ENCODE measurements at regions not wholly inside any gene's neighbourhood (a gene's known extent, or its start where the extent isn't known, plus 50 kb on each side); places are given as distances from the start of the nearest gene placed in this dataset.

- WGBS, 2 experiments (ENCODE audit: extremely low coverage in 1 of 2, insufficient coverage in 1 of 2, insufficient read length in 1 of 2, insufficient replicate concordance in 2 of 2, low coverage in 1 of 2, low lambda C conversion rate in 2 of 2, missing lambda C conversion rate in 1 of 2) = 89% methylated on average over 3 of the region's 3 CpGs; no CpG with 5 or more reads in 1 of the 2 experiments
- H3K36me3 ChIP-seq (ENCODE audit: control insufficient read depth in 2 of 4, insufficient read depth in 4 of 4, low read length in 3 of 4) = no peaks in the 10 kb centered on the region
- H4K8ac ChIP-seq (ENCODE audit: extremely low read depth, insufficient read depth, low read length) = no peak overlapping the region
- POLR2A ChIA-PET (ENCODE audit: partially characterized antibody) = no interaction called here
- no peaks in the 10 kb centered on the region for H3K79me2 ChIP-seq (ENCODE audit: control insufficient read depth in 1 of 2, insufficient read depth in 2 of 2, low read length in 2 of 2)
- H3K56ac ChIP-seq (replicated peaks; ENCODE audit: insufficient read length, low read depth, low read length) = no peak overlapping the region
- no peak overlapping the region for H2AK5ac ChIP-seq (ENCODE audit: low read depth, low read length)
- H2BK120ac ChIP-seq (replicated peaks; ENCODE audit: low read depth, low read length) = no peak overlapping the region
- no peaks in the 10 kb centered on the region for H3K23me2 ChIP-seq (ENCODE audit: low read depth, low read length)
- H2BK12ac ChIP-seq (ENCODE audit: low read depth, low read length) = no peak overlapping the region
- H3K27me3 ChIP-seq (replicated peaks in 1 of 4; ENCODE audit: control insufficient read depth in 3 of 4, extremely low read depth in 1 of 4, insufficient read depth in 3 of 4, low read length in 3 of 4) = no peaks in the 10 kb centered on the region
- no peak overlapping the region for H4K5ac ChIP-seq (ENCODE audit: insufficient read length, low read depth, low read length)
- no peak overlapping the region for H3K18ac ChIP-seq (ENCODE audit: extremely low read depth, low read length)
- no peak overlapping the region for H3K14ac ChIP-seq (ENCODE audit: insufficient read length)
- H4K20me1 ChIP-seq (replicated peaks in 1 of 2; ENCODE audit: control insufficient read depth in 1 of 2, insufficient read depth in 2 of 2, low read length in 2 of 2) = no peaks in the 10 kb centered on the region
- no peak overlapping the region for H2BK20ac ChIP-seq (ENCODE audit: low read length)
- H3K4me3 ChIP-seq (ENCODE audit: extremely low read depth in 1 of 4, insufficient read depth in 2 of 4, low read depth in 3 of 4, low read length in 4 of 4) = no peak overlapping the region
- no peak overlapping the region for H3K23ac ChIP-seq (ENCODE audit: insufficient read length)
- H3K79me1 ChIP-seq (ENCODE audit: low read depth, low read length) = no peaks in the 10 kb centered on the region
- H3K4ac ChIP-seq (replicated peaks; ENCODE audit: insufficient read length, low read depth, low read length) = no peak overlapping the region
- DNase-seq (ENCODE audit: low read depth in 1 of 2, low spot score in 2 of 2) (no peak), FAIRE-seq (no peak)
- no peak overlapping the region for H3K9ac ChIP-seq (replicated peaks in 1 of 4; ENCODE audit: extremely low read depth in 1 of 4, low read depth in 3 of 4, low read length in 3 of 4)
- H3K4me1 ChIP-seq (replicated peaks in 1 of 4; ENCODE audit: control insufficient read depth in 3 of 4, insufficient read depth in 4 of 4, low read length in 3 of 4) = peaks cover 0 to 8% (median 5%) of the 10 kb centered on the region in 4 experiments; a peak in 4 of 7 replicates
- H3K27ac ChIP-seq (ENCODE audit: low read depth, low read length) = no peak overlapping the region
- H4K91ac ChIP-seq (replicated peaks; ENCODE audit: insufficient read length, low read length) = no peak overlapping the region
- no peak overlapping the region for H3K4me2 ChIP-seq (ENCODE audit: insufficient read depth in 1 of 2, low read depth in 2 of 2, low read length in 2 of 2)
- no peak overlapping the region for H2BK15ac ChIP-seq (ENCODE audit: low read length)
- H2AFZ ChIP-seq (ENCODE audit: low read length) = no peak overlapping the region
- no peaks in the 10 kb centered on the region for H3K9me3 ChIP-seq (ENCODE audit: insufficient read depth in 2 of 2, low read depth in 1 of 2, low read length in 1 of 2)
- CTCF ChIA-PET (ENCODE audit: partially characterized antibody) = interaction anchor here (0.6 to 2.2 kb wide), 3 partner anchors 10 to 186 kb away, joined by 5 to 6 read pairs (median 5); no protein-coding TSS in a partner anchor
- no peak overlapping the region for H2BK5ac ChIP-seq (ENCODE audit: low read depth, low read length)
- TF ChIP-seq GTF2F1 (IDR thresholded peaks at IDR 0.05; ENCODE audit: borderline replicate concordance, low read depth, low read length) = no peak
- no peak for TF ChIP-seq EP300 (IDR thresholded peaks at IDR 0.05; ENCODE audit: borderline replicate concordance in 1 of 2, low read depth in 2 of 2, low read length in 2 of 2)
- no peak for TF ChIP-seq SP1 (IDR thresholded peaks at IDR 0.05; ENCODE audit: low read depth, low read length)
- TF ChIP-seq YY1 (IDR thresholded peaks at IDR 0.05; ENCODE audit: low read depth, low read length) = no peak
- no peak for TF ChIP-seq EGR1 (IDR thresholded peaks at IDR 0.05; ENCODE audit: borderline replicate concordance, low read depth, low read length)
- no peak for TF ChIP-seq POLR2A (IDR thresholded peaks at IDR 0.05; ENCODE audit: control extremely low read depth in 1 of 2, low read depth in 2 of 2, low read length in 2 of 2)
- no peak for TF ChIP-seq JUND (IDR thresholded peaks at IDR 0.05; ENCODE audit: low read length)
- TF ChIP-seq ZNF274 (IDR thresholded peaks at IDR 0.05; ENCODE audit: borderline replicate concordance, extremely low read depth, low read length) = no peak
- no peak for TF ChIP-seq E2F6 (IDR thresholded peaks at IDR 0.05)
- TF ChIP-seq SIN3A (conservative IDR thresholded peaks at IDR 0.05 in 1 of 2, IDR thresholded peaks at IDR 0.05 in 1 of 2; ENCODE audit: low read depth in 1 of 2, low read length in 2 of 2) = no peak
- TF ChIP-seq SIX5 (IDR thresholded peaks at IDR 0.05; ENCODE audit: low read depth, low read length) = no peak
- no peak for TF ChIP-seq BACH1 (IDR thresholded peaks at IDR 0.05; ENCODE audit: low read length)
These were observed 233.3 kb upstream of the MGAT5 start for GRCh38 chr2:134020608-134021007.

All from H1 (cell line).